BLaER1 (cell line): ENCODE measurements at regions not wholly inside any gene's neighbourhood (a gene's known extent, or its start where the extent isn't known, plus 50 kb on each side); places are given as distances from the start of the nearest gene placed in this dataset.

ENCODE experiments used
- H3K27ac ChIP-seq: shearing (Covaris generic); formaldehyde crosslinking; 2 replicates; pipeline ENCODE4 v1.8.1; 2022
- H3K27me3 ChIP-seq: shearing (Covaris generic); formaldehyde crosslinking; 2 replicates; pipeline ENCODE4 v1.8.1; 2022
- H3K36me3 ChIP-seq: shearing (Covaris generic); formaldehyde crosslinking; 2 replicates; pipeline ENCODE4 v1.8.1; 2022
- H3K4me1 ChIP-seq: shearing (Covaris generic); formaldehyde crosslinking; 2 replicates; pipeline ENCODE4 v1.8.1; 2022
- H3K4me2 ChIP-seq: shearing (Covaris generic); formaldehyde crosslinking; 2 replicates; pipeline ENCODE4 v1.8.1; 2022
- H3K4me3 ChIP-seq: shearing (Covaris generic); formaldehyde crosslinking; 2 replicates; pipeline ENCODE4 v1.8.1; 2022
- H3K9ac ChIP-seq: shearing (Covaris generic); formaldehyde crosslinking; 2 replicates; pipeline ENCODE4 v1.8.1; 2022
- H3K9me3 ChIP-seq: shearing (Covaris generic); formaldehyde crosslinking; 2 replicates; pipeline ENCODE4 v1.8.1; 2022
- H4K20me1 ChIP-seq: shearing (Covaris generic); formaldehyde crosslinking; 2 replicates; pipeline ENCODE4 v1.8.1; 2022
- Cebpa-rat ChIP-seq: shearing (Covaris generic); IDR thresholded peaks from 2 replicates; pipeline ENCODE4 v1.8.1; 2022

DNA sequence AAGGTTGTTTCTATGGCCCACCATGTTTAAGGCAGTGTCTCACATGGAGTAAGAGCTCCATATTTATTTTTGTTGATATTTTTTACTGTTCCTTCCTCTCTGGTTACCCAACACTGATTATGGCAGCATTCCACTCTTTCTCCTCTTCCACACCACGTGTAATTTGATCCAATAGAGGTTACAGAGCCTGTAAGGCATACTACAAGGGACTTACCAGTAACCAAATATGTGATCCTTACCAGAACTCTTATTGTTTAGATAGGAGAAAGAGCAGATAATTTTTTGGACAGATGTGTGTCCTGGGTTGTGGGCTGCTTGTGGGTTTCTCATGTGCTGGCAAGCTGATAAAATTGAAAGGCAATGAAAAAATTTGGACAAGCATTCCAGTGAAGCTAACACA is 261.3 kb downstream of the TMEM167A start:
- Histone ChIP-seq H3K4me1 (peaks cover 13% of the 10 kb centered on the region), H3K4me3 (no peak overlapping the region), H3K9ac (no peak overlapping the region), H4K20me1 (no peaks in the 10 kb centered on the region), H3K27me3 (no peaks in the 10 kb centered on the region), H3K4me2 (no peak overlapping the region), H3K36me3 (no peaks in the 10 kb centered on the region), H3K9me3 (no peaks in the 10 kb centered on the region), H3K27ac (no peak overlapping the region)
- no peak for TF ChIP-seq Cebpa-rat

DNA sequence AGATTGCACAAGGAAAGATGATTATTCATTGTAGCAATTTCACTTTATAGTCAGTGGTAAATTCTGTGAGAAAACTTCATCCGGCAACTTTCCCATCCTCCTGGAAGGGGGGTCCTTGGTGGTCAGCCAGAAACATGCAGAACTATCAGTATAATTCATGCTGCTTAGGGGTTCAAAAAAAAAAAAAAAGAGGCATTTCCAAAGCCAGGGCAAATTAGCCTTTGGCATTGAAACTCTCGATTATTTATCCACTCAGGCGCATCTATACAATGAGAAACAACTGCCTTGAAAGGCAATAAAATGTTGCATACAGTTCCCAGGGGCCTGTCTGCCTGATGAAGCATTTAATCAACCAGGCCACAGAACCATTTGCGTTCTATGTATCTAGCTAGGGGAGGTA is 263.3 kb downstream of the TMEM167A start:
- Histone ChIP-seq H3K4me3 (no peak overlapping the region), H3K4me2 (0 out of 2 replicates have a peak overlapping the region, but pooled peaks have one; percentile 4), H3K36me3 (no peaks in the 10 kb centered on the region), H3K9ac (no peak overlapping the region), H3K4me1 (peaks cover 7% of the 10 kb centered on the region; the same call in 1 of the 2 replicates), H3K9me3 (no peaks in the 10 kb centered on the region), H3K27me3 (no peaks in the 10 kb centered on the region), H3K27ac (no peak overlapping the region), H4K20me1 (no peaks in the 10 kb centered on the region)
- TF ChIP-seq Cebpa-rat: no peak

DNA sequence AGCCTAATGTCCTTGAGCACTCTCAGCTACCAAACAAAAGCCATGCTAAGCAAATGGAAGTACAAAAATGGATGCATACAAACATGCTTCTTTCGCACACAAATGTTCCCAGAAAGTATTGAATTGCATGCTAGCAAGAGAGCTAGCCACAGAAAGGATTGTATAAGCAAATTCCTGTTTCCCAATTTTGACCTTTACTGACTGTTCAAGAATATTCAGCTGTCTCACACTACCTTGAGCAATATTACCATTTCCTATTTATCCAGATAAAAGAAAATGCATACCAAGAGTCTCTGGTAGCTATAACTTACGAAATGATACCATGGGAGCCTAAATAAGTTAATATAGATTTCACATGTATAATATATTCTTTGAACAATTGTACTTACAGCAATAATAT is 264.6 kb downstream of the TMEM167A start:
- no peak overlapping the region for H3K4me2 ChIP-seq
- no peak overlapping the region for H3K4me3 ChIP-seq
- H3K4me1 ChIP-seq: peaks cover 7% of the 10 kb centered on the region; the same call in 1 of the 2 replicates
- no peaks in the 10 kb centered on the region for H3K9me3 ChIP-seq
- no peak overlapping the region for H3K27ac ChIP-seq
- H3K9ac ChIP-seq: no peak overlapping the region
- H3K36me3 ChIP-seq: no peaks in the 10 kb centered on the region
- no peak for TF ChIP-seq Cebpa-rat
- H3K27me3 ChIP-seq: no peaks in the 10 kb centered on the region
- H4K20me1 ChIP-seq: no peaks in the 10 kb centered on the region

DNA sequence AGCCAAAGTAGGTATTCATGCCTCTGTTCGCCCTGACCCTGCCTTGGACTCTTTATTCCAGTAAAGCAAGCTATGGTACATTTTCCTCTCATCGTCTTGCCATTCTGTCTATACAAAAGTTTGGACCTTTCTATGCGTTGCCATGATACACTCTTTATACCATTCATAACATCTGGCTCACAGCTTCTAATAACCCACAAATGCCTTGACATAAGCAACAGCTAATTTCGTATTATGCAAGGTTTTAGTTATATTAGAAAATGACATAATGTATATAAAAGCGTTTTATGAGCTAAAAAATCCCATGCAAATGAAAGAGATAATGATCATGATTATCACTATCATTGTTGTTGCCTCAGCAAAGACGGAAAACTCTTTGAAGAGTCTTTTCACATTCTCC is 265.7 kb downstream of the TMEM167A start:
- Histone ChIP-seq H3K4me2 (no peak overlapping the region), H3K9me3 (no peaks in the 10 kb centered on the region), H3K27ac (no peak overlapping the region), H3K36me3 (no peaks in the 10 kb centered on the region), H4K20me1 (no peaks in the 10 kb centered on the region), H3K4me3 (no peak overlapping the region), H3K9ac (no peak overlapping the region), H3K27me3 (no peaks in the 10 kb centered on the region), H3K4me1 (peaks cover 7% of the 10 kb centered on the region; the same call in 1 of the 2 replicates)
- TF ChIP-seq Cebpa-rat: no peak

DNA sequence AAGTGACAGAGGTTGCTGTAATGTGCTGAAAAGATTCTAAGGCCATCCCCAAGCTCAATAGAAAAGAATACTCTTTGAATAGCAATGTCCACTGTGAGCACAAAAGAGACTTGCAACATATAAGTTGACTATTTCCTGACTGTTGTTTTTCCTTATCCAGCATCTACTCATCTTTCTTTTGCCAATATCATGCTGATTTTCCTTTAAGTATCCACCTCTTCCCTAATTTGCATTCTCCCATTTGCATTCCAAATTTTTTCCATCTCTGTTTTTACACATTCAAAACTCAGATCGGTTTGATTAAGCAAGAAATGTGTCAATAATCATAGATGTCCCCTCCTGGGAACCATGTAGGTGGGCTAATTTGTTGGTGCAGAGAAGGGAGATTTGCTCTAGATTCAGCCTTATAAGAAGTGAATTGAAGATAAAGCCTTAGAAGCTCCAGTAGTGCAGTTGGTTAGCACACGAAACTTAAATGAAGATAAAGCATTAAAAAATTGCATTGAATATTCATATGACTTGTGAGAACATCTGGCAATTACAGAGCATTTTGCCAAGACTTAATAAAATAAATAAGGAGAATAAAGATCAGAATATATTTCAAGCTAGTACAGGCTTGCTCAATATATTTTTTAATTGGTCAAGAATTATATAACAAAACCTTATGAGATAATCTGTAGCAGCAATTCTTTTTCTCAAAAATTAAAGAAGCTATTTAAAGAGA is 267.6 kb downstream of the TMEM167A start:
- Histone ChIP-seq H3K9me3 (no peaks in the 10 kb centered on the region), H3K4me3 (no peak overlapping the region), H4K20me1 (no peaks in the 10 kb centered on the region), H3K4me1 (peaks cover 7% of the 10 kb centered on the region; the same call in 1 of the 2 replicates), H3K27me3 (no peaks in the 10 kb centered on the region), H3K4me2 (no peak overlapping the region), H3K27ac (no peak overlapping the region), H3K36me3 (no peaks in the 10 kb centered on the region), H3K9ac (no peak overlapping the region)
- no peak for TF ChIP-seq Cebpa-rat

DNA sequence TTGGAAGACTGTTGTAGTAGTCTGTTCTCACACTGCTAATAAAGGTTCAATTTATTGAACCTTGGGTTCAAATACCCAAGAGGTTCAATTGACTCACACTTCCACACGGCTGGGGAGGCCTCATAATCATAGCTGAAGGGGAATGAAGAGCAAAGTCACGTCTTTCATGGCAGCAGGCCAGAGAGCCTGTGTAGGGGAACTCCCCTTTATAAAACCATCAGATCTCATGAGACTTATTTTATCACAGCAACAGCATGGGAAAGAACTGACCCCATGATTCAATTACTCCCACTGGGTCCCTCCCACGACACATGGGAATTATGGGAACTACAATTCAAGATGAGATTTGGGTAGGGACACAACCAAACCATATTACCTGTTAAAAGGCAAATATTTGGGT is 268.2 kb downstream of the TMEM167A start:
- Histone ChIP-seq H3K4me2 (no peak overlapping the region), H3K4me3 (no peak overlapping the region), H4K20me1 (no peaks in the 10 kb centered on the region), H3K27ac (no peak overlapping the region), H3K9me3 (no peaks in the 10 kb centered on the region), H3K27me3 (no peaks in the 10 kb centered on the region), H3K36me3 (no peaks in the 10 kb centered on the region), H3K9ac (no peak overlapping the region), H3K4me1 (peaks cover 2% of the 10 kb centered on the region; the same call in 1 of the 2 replicates)
- no peak for TF ChIP-seq Cebpa-rat

DNA sequence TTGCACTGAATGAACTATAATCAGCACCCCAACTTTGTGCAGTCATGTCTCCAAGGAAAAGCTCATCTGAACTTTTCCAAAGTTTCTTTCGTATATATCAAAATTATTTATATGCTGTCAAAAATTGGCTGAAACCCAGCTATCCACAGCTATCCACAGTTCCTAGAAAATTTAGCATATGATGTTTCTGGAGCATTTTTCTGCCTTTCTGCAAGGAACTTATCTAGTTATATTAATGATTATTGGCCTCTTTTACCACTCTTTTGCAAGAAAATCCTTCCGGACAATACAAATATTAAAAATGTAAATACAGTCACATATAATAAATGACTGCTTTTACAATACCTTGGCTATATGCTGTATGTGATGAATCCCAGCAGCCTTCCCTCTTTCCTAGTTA is 270.2 kb downstream of the TMEM167A start:
- no peak for TF ChIP-seq Cebpa-rat
- H3K9me3 ChIP-seq: no peaks in the 10 kb centered on the region
- H3K9ac ChIP-seq: no peak overlapping the region

DNA sequence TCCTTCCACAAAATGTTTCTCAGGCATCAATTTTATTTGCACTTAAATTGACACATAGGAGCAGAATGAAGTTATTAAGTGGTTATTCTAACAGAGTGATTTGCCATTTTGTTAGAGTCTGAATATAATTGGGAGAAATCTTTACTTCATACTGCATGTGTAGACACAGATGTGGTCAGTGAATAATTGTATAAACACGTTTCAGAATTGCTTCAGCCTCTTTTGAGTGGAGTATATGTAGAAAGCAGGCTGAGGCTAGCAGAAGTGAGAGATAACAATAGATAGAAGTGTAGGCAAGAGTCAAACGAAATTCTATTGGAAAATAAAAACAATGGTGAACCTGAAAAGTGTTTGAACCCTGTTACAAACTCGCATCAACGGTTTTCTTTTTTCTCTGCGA is 270.7 kb downstream of the TMEM167A start:
- no peaks in the 10 kb centered on the region for H3K9me3 ChIP-seq
- H3K27me3 ChIP-seq: no peaks in the 10 kb centered on the region
- no peak overlapping the region for H3K27ac ChIP-seq
- no peaks in the 10 kb centered on the region for H4K20me1 ChIP-seq
- no peak overlapping the region for H3K9ac ChIP-seq
- H3K4me2 ChIP-seq: no peak overlapping the region
- H3K4me3 ChIP-seq: no peak overlapping the region
- H3K4me1 ChIP-seq: no peaks in the 10 kb centered on the region
- no peak for TF ChIP-seq Cebpa-rat
- no peaks in the 10 kb centered on the region for H3K36me3 ChIP-seq

More for the DNA sequence above, 270.2 kb downstream of the TMEM167A start:
- Histone ChIP-seq H3K36me3 (no peaks in the 10 kb centered on the region), H3K4me2 (no peak overlapping the region), H3K4me1 (no peaks in the 10 kb centered on the region), H3K27me3 (no peaks in the 10 kb centered on the region), H3K27ac (no peak overlapping the region), H3K4me3 (no peak overlapping the region), H4K20me1 (no peaks in the 10 kb centered on the region)

DNA sequence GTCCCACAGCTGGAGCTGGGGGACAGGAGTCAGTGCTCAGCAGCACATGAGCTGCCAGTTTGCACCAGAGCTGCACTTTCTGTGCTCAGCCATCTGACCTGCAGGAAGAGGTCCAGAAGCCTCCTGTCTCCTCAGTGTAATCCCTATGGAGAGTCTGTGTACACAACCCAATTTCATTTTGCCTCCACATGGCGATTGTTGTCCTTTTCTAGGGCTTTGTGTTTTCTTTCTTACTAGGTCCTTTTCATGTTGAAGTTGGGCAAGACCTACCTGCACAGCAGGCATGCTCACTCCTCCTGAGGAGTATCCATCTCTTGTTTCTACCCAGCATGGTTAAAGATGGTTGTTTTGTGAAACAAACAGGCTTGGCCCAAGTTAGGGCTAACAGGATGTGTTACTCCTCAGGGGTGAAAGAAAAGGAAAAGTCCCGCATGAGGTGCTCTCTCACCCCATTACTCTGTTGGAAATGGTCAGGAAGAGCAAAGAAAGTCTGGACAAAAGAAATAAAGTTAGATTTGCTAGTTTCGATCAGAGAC is 273.0 kb downstream of the TMEM167A start:
- Histone ChIP-seq H3K9me3 (no peaks in the 10 kb centered on the region), H3K9ac (no peak overlapping the region), H3K4me2 (no peak overlapping the region), H3K4me3 (no peak overlapping the region), H3K36me3 (no peaks in the 10 kb centered on the region), H4K20me1 (no peaks in the 10 kb centered on the region), H3K4me1 (no peaks in the 10 kb centered on the region), H3K27me3 (no peaks in the 10 kb centered on the region), H3K27ac (no peak overlapping the region)
- no peak for TF ChIP-seq Cebpa-rat

DNA sequence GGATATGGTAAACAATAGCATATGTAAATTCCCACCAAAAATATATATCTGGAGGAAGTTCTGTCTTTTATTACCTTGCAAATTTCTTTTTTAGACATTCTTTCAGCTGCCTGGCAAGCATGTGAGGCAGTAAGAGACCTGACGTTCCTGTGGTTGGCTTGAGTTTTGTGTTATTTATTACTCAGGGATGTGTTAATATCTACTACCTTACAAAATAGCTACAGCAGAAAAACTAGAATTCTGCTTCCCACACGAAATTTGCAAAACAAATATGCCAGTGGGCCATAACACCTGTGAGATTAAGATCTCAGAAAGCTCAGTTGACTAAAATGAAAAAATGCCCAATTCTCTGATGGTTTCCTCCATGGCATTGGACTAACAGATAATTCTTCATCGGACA is 274.2 kb downstream of the TMEM167A start:
- TF ChIP-seq Cebpa-rat: no peak
- Histone ChIP-seq H3K4me1 (no peaks in the 10 kb centered on the region), H3K4me3 (no peak overlapping the region), H3K4me2 (no peak overlapping the region), H3K9ac (no peak overlapping the region), H3K27ac (no peak overlapping the region), H3K27me3 (no peaks in the 10 kb centered on the region), H3K9me3 (no peaks in the 10 kb centered on the region), H4K20me1 (no peaks in the 10 kb centered on the region), H3K36me3 (no peaks in the 10 kb centered on the region)
